HG03064 (cell line): ENCODE measurements at regions not wholly inside any gene's neighbourhood (a gene's known extent, or its start where the extent isn't known, plus 50 kb on each side); places are given as distances from the start of the nearest gene placed in this dataset.
"Not testable (repeated sequence)": the region's sequence is repeated elsewhere in the genome, so short reads cannot be mapped to it uniquely, and the experiment has no call there.

ENCODE experiments used
- ATAC-seq: cut with Tn5 transposase; IDR thresholded peaks from one replicate; pipeline ENCODE4 v1.9.1; 2021; ENCODE audit warnings: low read depth; ENCODE audit not compliant: unreplicated experiment

DNA sequence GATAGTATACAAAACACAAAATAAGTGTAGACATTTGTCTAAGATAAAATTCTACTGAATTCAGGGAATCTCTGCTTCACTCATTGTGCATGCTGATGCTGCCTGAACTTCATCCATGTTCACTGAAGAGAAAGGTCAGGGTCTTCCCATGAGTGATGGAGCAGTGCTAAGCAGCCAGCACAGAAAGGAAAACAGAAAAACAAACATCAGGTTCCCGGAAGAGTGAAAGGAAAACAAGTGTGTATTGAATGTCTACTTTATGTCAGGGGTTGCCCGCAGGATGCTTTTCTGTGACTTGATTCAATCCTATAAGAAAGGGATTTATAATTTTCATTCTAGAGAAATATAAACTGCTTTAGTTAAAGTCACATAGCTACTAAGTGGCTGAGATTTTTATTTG is 522.4 kb downstream of the RAB28 start:
- ATAC-seq, result no peak

- no peak for ATAC-seq
Observed at GRCh38 chr4:12958436-12958835, 525.7 kb downstream of the RAB28 start.

DNA sequence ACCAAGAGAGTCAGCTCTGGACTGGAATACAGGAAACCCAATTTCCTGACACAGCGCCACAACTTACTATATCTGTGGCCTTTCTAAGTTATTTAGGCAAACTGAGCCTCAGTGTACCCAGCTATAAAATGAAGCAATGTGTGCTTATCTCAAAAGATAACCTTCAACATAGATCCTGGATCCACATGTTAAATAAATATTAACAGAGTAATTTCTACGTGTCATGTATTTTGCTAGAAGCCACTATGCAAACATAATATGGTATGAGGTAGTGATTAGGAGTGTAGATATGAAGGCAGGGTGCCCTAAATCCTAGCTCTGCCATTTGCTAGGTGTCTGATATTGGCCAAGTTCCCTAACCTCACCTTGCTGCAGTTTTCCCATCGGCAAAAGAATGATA is 527.0 kb downstream of the RAB28 start:
- no peak for ATAC-seq

DNA sequence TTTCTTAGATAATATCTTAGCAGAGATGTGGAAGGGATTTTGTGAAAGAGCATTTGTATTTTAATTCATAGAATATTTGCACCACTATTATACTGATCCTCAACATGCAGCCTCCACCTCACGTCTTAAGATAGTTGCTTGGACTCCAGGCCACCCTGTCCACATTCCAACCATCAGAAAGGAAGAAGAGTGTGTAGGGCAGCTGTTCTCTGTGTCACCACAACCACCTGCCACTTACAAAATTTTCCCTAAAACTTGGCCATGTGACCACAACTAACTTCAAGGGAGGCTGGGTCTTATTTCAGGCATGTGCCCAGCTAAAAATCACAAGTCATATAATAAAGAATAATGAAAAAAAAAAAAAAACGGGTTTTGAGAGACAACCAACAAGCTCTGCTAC is 528.1 kb downstream of the RAB28 start:
- no peak for ATAC-seq

DNA sequence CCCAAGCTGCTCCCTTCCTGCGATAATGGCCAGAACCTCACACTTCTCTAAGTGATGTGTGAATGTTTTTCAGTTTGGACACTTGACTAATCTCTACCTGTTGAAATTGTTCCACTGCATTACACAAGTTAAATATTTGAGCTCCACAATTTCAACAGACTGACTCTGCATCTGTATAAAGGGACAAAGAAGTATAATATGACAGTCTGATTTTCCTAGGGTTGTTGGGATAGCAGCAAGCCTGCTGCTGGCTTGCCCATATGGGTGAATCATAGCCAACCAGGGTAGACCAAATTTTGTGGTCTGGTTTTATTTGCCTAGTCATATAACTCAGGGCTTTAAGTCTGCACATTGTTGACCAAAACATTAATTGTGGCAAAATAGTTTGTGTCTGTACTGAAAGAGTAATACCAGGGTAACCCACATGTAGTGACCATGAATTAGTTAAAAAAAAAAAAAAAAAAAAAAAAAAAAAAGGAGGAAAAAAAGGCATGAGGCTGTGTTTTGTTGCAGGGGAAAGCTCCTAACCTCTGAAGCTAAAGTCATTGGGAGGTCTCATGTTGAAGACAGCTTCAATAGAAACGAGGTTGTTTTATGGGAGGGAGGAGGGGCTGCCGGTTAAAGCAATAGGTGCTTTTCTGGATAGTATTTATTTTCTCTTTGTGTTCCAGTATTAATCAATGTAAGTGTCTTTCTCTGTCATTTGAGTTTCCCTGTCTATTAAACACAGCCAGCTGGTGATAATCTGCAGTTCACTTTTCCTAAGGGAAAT is 534.2 kb downstream of the RAB28 start:
- ATAC-seq, result no peak

DNA sequence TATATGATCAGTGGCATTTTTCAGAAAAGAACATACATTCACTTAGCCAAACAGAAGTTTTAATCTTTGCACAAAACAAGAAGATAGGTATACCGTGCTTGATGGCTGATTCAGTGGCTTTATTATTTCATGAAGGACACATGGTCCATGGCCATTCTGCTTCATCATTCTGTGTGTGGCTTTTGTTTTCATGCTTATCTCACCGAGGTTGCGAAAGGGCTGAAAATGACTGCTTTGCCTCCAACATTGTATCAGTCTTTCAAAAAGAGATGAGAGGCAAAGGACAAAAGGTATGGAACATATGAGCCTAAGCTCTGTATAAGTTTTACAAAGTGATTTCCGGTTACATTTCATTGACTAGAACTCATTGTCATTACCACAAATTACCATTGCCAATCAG is 541.1 kb downstream of the RAB28 start:
- ATAC-seq, result no peak

- ATAC-seq, result no peak
Observed at GRCh38 chr4:12933760-12934221, 550.3 kb downstream of the RAB28 start.

- no peak for ATAC-seq
Observed at GRCh38 chr4:12932203-12932788, 551.8 kb downstream of the RAB28 start.

DNA sequence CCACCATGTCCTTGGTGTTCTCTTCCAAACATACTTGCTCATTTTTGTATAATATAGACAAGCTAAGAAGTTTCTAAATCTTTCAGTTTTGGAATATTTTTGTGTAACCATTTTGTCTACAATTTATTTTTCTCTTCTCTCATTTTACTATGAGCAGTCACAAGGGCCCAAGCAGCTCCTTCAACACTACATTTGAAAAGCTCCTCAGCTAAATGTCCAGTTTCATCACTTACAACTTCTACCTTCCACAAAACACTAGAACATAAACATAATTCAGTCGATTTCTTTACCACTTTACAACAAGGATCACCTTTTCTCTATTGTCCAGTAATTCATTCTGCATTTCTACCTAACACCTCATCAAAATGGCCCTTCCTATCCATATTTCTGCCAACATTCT is 554.4 kb downstream of the RAB28 start:
- no peak for ATAC-seq

DNA sequence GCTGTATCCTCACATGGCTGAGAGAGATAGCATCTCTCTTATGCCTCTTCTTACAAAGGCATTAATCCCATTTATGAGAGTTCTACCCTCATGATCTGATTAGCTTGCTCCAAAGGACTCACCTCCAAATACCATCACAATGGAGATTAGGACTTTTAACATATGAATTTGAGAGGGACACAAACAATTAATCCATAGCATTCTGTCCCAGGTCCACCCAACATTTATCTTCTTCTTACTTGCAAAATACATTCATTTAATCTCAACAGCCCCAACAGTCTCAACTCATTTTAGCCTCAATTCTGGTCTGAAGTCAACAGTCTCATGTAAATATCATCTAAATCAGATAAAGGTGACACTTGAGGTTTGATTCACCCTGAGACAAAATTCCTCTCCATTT is 555.4 kb downstream of the RAB28 start:
- no peak for ATAC-seq

- ATAC-seq, result no peak
Observed at GRCh38 chr4:12926189-12927066, 557.7 kb downstream of the RAB28 start.

- ATAC-seq, result no peak
Observed at GRCh38 chr4:12924728-12925320, 559.3 kb downstream of the RAB28 start.

DNA sequence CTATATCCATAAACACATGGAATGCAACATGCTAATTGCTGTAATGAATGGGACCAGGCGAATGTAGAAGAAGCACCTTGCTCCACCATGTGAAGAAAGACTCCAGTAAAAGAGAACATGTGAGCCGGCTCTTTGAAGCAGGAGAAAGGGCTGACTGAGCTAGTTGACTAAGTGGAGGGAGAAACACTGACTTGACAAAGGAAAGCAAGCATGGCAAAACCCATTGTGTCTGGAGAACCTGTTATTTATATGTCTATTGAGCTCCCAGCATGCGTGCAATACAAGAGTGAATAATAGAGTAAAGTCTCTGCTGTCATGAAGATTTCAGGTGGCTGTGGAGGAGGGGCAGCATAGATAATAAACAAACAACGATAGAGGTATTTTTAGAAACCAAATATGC is 559.9 kb downstream of the RAB28 start:
- ATAC-seq, result no peak

DNA sequence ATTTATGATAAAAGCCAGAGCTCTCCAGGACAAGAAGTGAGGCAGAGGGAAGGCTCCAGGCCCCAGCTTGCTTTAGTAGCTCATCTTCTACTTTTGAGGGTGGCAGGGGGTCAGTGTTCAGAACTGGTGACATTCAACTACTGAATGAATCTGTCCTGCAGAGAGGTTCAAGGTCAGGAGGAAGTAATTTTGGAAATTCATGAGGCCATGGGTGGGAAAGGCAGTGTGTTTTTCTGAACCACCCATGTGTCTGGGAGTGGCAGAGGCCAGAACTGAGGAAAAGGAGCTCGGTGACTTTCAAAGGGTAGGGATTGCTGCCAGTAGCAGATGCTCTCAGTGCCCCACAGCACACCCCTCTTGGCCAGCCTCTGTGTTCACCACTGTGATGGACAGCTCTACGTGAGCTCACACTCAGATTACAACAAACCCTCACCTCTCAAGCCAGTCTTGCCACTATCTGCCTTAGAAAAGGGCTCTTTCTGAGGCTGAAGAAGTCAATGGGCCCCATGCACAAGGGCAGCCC is 571.2 kb downstream of the RAB28 start:
- no peak for ATAC-seq

DNA sequence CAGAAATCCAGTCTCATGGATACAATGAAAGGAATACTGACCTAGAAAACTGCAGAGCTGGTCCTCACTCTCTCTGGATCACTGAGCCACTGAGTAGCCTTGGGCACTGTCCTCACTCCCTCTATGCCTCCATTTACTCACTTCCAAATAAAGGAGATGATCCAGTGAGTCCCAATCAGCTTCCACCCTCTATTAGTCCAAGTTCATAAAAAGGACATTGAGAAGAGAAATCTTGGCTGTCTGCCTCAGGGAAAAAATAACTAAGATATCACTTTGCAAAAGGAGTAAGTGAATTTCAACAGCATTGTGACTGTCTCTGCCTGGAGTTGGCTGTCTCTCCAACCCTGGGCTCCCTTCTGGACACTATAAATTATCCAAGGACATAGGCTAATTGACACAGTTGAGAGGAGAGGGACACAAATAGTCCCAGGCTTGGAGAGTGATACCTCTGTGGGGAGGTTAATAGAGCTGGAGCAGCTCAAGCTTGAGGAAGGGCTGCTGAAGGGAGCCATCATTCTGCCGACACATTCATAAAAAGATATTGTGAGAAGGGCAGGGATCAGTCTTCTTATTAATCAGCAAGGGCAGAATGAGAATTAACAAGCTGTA is 572.3 kb downstream of the RAB28 start:
- no peak for ATAC-seq

GRCh38 chr4:12903640-12904039 is 580.5 kb downstream of the RAB28 start:
- not testable (repeated sequence) for ATAC-seq

DNA sequence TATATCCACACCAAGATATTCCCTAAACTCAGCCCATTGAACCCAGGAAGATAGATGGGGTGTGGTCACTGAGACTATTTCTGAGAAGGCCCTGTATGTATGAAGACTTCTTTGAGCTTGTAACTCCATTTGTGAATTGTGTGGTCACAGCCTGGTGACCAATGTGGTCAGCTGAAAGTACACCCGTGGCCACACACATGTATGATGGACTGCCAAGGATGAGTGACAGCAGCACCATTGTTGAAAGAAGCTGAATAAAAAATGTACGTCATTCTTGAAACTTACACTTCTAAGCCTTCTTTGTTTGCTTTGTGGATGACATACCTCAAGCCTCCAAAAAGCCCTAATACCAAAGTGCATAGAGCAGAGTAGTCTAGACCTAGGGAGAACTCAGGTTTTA is 581.4 kb downstream of the RAB28 start:
- no peak for ATAC-seq

- ATAC-seq, result no peak
Observed at GRCh38 chr4:12897954-12898353, 586.2 kb downstream of the RAB28 start.

DNA sequence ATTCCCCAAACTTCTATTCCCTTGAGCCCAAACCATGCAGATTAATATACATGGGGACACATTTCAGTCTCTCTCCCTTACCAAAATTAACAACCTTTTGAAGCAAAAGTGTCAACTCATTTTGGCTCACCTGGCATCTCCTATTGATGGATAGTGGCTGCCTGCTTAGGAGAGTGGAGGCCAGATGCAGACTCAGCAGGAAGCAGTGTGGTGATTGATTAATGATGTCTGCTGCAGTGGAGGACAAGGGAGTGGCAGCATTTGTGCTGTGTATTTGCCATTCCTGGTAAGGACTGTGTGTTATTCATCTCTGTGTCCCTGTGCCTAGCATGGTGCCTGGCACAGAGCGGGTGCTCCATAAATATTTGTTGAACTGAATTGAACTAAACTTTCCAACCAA is 590.1 kb downstream of the RAB28 start:
- ATAC-seq, result no peak

- no peak for ATAC-seq
Observed at GRCh38 chr4:12889054-12889453, 595.1 kb downstream of the RAB28 start.
